ENCODE measurements at regions not wholly inside any gene's neighbourhood (a gene's known extent, or its start where the extent isn't known, plus 50 kb on each side); places are given as distances from the start of the nearest gene placed in this dataset.
"Not testable (repeated sequence)": the region's sequence is repeated elsewhere in the genome, so short reads cannot be mapped to it uniquely, and the experiment has no call there.

- Mint-ChIP-seq H3K36me3 (ENCODE audit: low read depth) (no peaks in the 10 kb centered on the region), H3K4me3 (no peak overlapping the region), H3K27ac (no peak overlapping the region), H3K4me1 (ENCODE audit: low read depth) (no peaks in the 10 kb centered on the region), H3K9me3 (peaks cover 4% of the 10 kb centered on the region), H3K27me3 (ENCODE audit: low read depth) (no peaks in the 10 kb centered on the region)
- DNase-seq (ENCODE audit: low spot score), result no peak
Measured at GRCh38 chr14:66306101-66306500, 180.1 kb upstream of the CCDC196 start.

DNA sequence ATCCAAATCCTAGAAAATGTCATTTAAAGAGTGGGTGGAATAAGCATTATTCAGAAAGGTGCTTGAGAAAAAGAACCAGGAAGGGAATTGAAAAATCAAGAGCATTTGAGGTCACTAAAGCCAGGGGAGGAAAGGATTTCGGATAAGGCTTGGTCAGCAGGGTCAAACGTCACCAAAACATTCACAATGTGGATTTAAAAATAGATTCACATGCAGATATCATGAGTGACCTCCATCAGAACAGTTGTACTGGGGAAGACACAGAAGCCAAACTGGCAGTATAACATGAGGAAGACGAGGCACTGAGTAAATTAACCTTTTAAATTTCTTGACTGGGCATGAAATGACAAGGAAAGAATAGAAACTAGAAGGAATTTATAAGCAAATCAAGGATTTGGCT lies 175.1 kb upstream of the CCDC196 start:
- no peak for DNase-seq (ENCODE audit: low spot score)
- Mint-ChIP-seq H3K36me3 (ENCODE audit: low read depth) (no peaks in the 10 kb centered on the region), H3K4me1 (ENCODE audit: low read depth) (no peaks in the 10 kb centered on the region), H3K4me3 (no peak overlapping the region), H3K27ac (no peak overlapping the region), H3K9me3 (peaks cover 4% of the 10 kb centered on the region), H3K27me3 (ENCODE audit: low read depth) (no peaks in the 10 kb centered on the region)

- no peaks in the 10 kb centered on the region for H3K4me1 Mint-ChIP-seq (ENCODE audit: low read depth)
Measured at GRCh38 chr14:66311990-66312389, 174.2 kb upstream of the CCDC196 start.

DNA sequence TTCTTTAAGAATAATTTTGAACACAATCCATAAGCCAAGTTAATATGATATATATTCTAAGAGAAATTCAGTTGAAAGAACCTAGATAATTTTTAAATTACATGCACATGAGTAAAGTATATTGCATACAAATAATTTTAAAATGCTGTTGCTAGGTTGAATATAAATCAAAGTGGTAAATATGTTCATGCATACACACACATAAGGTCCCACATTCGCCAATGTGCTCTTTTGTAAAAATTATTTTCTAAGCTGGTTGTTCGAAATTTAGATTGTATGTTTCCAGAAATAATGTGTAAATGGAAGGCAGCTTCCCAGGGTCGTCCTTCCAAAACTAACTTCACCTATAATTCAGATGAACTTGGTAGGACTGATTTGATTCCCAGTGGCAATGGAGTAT lies 173.7 kb upstream of the CCDC196 start:
- H3K27ac Mint-ChIP-seq, result no peak overlapping the region
- H3K9me3 Mint-ChIP-seq, result peaks cover 4% of the 10 kb centered on the region
- no peaks in the 10 kb centered on the region for H3K36me3 Mint-ChIP-seq (ENCODE audit: low read depth)
- no peaks in the 10 kb centered on the region for H3K4me1 Mint-ChIP-seq (ENCODE audit: low read depth)
- H3K4me3 Mint-ChIP-seq, result no peak overlapping the region
- no peaks in the 10 kb centered on the region for H3K27me3 Mint-ChIP-seq (ENCODE audit: low read depth)
- no peak for DNase-seq (ENCODE audit: low spot score)

More at GRCh38 chr14:66311990-66312389, 174.2 kb upstream of the CCDC196 start:
- Mint-ChIP-seq H3K27me3 (ENCODE audit: low read depth) (no peaks in the 10 kb centered on the region), H3K36me3 (ENCODE audit: low read depth) (no peaks in the 10 kb centered on the region), H3K4me3 (no peak overlapping the region), H3K27ac (no peak overlapping the region), H3K9me3 (peaks cover 2% of the 10 kb centered on the region)
- no peak for DNase-seq (ENCODE audit: low spot score)

DNA sequence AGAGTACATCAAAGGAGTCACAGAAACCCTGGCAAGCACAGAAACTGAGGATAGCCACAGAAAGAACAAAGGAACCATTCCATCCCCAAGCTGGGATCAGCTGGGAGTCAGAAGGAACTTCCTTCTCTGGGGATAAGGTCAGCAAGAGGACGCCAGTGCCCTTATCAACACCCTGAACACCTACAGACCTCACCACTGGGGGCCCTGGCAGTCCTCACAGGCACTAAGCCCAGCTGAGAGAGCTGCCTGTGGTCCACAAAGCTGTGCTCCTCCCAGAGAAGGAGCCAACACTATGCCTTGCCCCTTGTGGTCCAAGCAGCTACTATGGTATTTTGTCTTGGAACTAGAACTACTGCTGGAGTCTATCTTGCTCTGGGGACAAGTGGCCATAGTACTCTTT lies 171.1 kb upstream of the CCDC196 start:
- Mint-ChIP-seq H3K27me3 (ENCODE audit: low read depth) (no peaks in the 10 kb centered on the region), H3K36me3 (ENCODE audit: low read depth) (no peaks in the 10 kb centered on the region), H3K4me3 (no peak overlapping the region), H3K4me1 (ENCODE audit: low read depth) (no peaks in the 10 kb centered on the region), H3K27ac (no peak overlapping the region), H3K9me3 (peaks cover 19% of the 10 kb centered on the region)
- no peak for DNase-seq (ENCODE audit: low spot score)

DNA sequence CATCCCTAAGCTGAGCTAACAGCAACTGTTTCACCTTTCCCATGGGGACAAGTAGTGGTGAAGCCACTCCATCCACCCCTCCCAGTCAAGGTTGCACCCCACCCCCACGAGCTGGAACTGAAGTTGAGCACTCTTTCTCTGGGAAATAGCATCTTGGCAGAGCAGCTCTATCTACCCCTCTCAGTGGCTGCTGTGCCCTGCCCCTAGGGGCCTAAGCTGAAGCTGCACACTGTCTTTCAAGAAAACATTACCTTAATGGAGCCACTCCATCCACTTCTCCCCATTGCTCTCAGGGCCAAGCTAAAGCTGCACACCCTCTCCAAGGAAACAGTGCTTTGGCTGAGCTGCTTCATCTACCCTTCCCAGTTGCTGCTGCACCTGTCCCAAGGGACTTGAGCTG lies 170.6 kb upstream of the CCDC196 start:
- H3K27ac Mint-ChIP-seq, result no peak overlapping the region
- H3K4me3 Mint-ChIP-seq, result no peak overlapping the region
- H3K27me3 Mint-ChIP-seq (ENCODE audit: low read depth), result no peaks in the 10 kb centered on the region
- no peaks in the 10 kb centered on the region for H3K36me3 Mint-ChIP-seq (ENCODE audit: low read depth)
- H3K9me3 Mint-ChIP-seq, result peaks cover 19% of the 10 kb centered on the region
- no peak for DNase-seq (ENCODE audit: low spot score)
- H3K4me1 Mint-ChIP-seq (ENCODE audit: low read depth), result no peaks in the 10 kb centered on the region

GRCh38 chr14:66322564-66322963 lies 163.6 kb upstream of the CCDC196 start:
- Mint-ChIP-seq H3K4me1 (ENCODE audit: low read depth) (no peaks in the 10 kb centered on the region), H3K4me3 (no peak overlapping the region), H3K27me3 (ENCODE audit: low read depth) (no peaks in the 10 kb centered on the region), H3K27ac (no peak overlapping the region), H3K36me3 (ENCODE audit: low read depth) (no peaks in the 10 kb centered on the region), H3K9me3 (peaks cover 13% of the 10 kb centered on the region)
- no peak for DNase-seq (ENCODE audit: low spot score)

GRCh38 chr14:66330228-66330627 lies 155.9 kb upstream of the CCDC196 start:
- Mint-ChIP-seq H3K4me3 (no peak overlapping the region), H3K36me3 (ENCODE audit: low read depth) (no peaks in the 10 kb centered on the region), H3K9me3 (no peaks in the 10 kb centered on the region), H3K4me1 (ENCODE audit: low read depth) (no peaks in the 10 kb centered on the region), H3K27me3 (ENCODE audit: low read depth) (no peaks in the 10 kb centered on the region), H3K27ac (no peak overlapping the region)
- DNase-seq (ENCODE audit: low spot score), result no peak

- Mint-ChIP-seq H3K27ac (no peak overlapping the region), H3K4me1 (ENCODE audit: low read depth) (no peaks in the 10 kb centered on the region), H3K36me3 (ENCODE audit: low read depth) (no peaks in the 10 kb centered on the region), H3K4me3 (no peak overlapping the region), H3K9me3 (no peaks in the 10 kb centered on the region), H3K27me3 (ENCODE audit: low read depth) (peaks cover 4% of the 10 kb centered on the region)
- DNase-seq (ENCODE audit: low spot score), result no peak
Measured at GRCh38 chr14:66330916-66331315, 155.3 kb upstream of the CCDC196 start.

- H3K9me3 Mint-ChIP-seq; H3K36me3 Mint-ChIP-seq (ENCODE audit: low read depth); DNase-seq (ENCODE audit: low spot score); H3K27me3 Mint-ChIP-seq (ENCODE audit: low read depth); H3K4me1 Mint-ChIP-seq (ENCODE audit: low read depth); H3K27ac Mint-ChIP-seq; H3K4me3 Mint-ChIP-seq: not testable (repeated sequence)
Measured at GRCh38 chr14:66333293-66333692, 152.9 kb upstream of the CCDC196 start.

DNA sequence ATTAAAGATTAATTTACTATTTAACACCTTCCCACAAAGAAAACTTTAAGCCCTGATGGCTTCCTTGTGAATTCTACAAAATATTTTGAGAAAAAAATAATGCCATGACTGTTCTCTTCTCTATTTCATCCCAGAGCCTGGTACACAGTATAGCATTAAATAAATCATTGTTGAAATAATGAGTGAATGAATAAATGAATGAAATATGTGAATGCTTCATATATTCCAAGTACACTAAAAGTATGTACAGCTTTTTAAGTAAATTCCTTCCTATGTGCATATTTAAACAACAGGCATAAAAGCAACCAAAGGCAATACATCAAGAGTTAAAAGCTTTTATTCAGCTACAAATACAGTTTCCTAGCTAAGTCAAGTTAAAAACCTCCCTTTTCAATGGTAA lies 144.9 kb upstream of the CCDC196 start:
- H3K36me3 Mint-ChIP-seq (ENCODE audit: low read depth), result no peaks in the 10 kb centered on the region
- no peak for DNase-seq (ENCODE audit: low spot score)
- no peaks in the 10 kb centered on the region for H3K9me3 Mint-ChIP-seq
- no peak overlapping the region for H3K27ac Mint-ChIP-seq
- H3K4me3 Mint-ChIP-seq, result no peak overlapping the region
- H3K4me1 Mint-ChIP-seq (ENCODE audit: low read depth), result no peaks in the 10 kb centered on the region
- peaks cover 5% of the 10 kb centered on the region for H3K27me3 Mint-ChIP-seq (ENCODE audit: low read depth)

- Mint-ChIP-seq H3K4me1 (ENCODE audit: low read depth) (no peaks in the 10 kb centered on the region), H3K27me3 (ENCODE audit: low read depth) (peaks cover 3% of the 10 kb centered on the region), H3K36me3 (ENCODE audit: low read depth) (no peaks in the 10 kb centered on the region), H3K4me3 (no peak overlapping the region), H3K27ac (no peak overlapping the region), H3K9me3 (peaks cover 7% of the 10 kb centered on the region)
- DNase-seq (ENCODE audit: low spot score), result no peak
Measured at GRCh38 chr14:66345986-66346385, 140.2 kb upstream of the CCDC196 start.

GRCh38 chr14:66351310-66351709 lies 134.9 kb upstream of the CCDC196 start:
- Mint-ChIP-seq H3K36me3 (ENCODE audit: low read depth) (no peaks in the 10 kb centered on the region), H3K4me1 (ENCODE audit: low read depth) (no peaks in the 10 kb centered on the region), H3K4me3 (no peak overlapping the region), H3K27ac (no peak overlapping the region), H3K9me3 (peaks cover 7% of the 10 kb centered on the region), H3K27me3 (ENCODE audit: low read depth) (peaks cover 3% of the 10 kb centered on the region)
- DNase-seq (ENCODE audit: low spot score), result no peak

- no peak overlapping the region for H3K4me3 Mint-ChIP-seq
- H3K9me3 Mint-ChIP-seq, result no peaks in the 10 kb centered on the region
- H3K36me3 Mint-ChIP-seq (ENCODE audit: low read depth), result no peaks in the 10 kb centered on the region
- H3K27ac Mint-ChIP-seq, result no peak overlapping the region
- H3K27me3 Mint-ChIP-seq (ENCODE audit: low read depth), result peaks cover 23% of the 10 kb centered on the region
- no peaks in the 10 kb centered on the region for H3K4me1 Mint-ChIP-seq (ENCODE audit: low read depth)
- no peak for DNase-seq (ENCODE audit: low spot score)
Measured at GRCh38 chr14:66359500-66359899, 126.7 kb upstream of the CCDC196 start.

DNA sequence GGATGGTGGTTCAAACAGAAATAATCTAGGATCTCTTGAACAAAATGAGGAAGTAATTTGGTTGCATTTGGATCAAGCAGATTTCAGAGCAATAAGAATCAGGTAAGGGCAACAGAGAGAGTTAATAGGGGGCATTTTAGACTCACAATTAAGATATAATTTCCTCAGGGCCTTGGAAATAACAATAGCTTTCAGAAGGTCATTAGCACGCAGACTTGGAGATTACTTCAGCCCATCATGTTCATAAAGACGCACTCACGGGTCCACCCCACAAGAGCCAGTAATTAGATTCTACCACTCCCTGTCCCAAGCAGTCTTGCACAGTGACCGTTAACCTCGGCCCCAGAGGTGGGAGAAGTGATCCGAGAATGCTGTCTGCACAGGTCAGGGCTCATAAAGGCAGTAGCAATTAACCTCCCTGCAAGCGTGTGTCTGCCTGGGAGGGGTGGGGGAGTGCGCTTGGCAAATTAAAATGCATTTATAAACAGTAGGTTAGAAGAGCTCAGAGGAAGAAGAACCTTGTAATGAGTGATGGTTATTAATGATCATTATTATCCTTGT lies 125.7 kb upstream of the CCDC196 start:
- Mint-ChIP-seq H3K27ac (no peak overlapping the region), H3K4me3 (no peak overlapping the region), H3K9me3 (no peaks in the 10 kb centered on the region), H3K27me3 (ENCODE audit: low read depth) (peaks cover 23% of the 10 kb centered on the region), H3K36me3 (ENCODE audit: low read depth) (no peaks in the 10 kb centered on the region), H3K4me1 (ENCODE audit: low read depth) (no peaks in the 10 kb centered on the region)
- no peak for DNase-seq (ENCODE audit: low spot score)
